Mucosa of descending colon (tissue), 3 donors: ENCODE measurements at regions not wholly inside any gene's neighbourhood (a gene's known extent, or its start where the extent isn't known, plus 50 kb on each side); places are given as distances from the start of the nearest gene placed in this dataset.
"Not testable (repeated sequence)": the region's sequence is repeated elsewhere in the genome, so short reads cannot be mapped to it uniquely, and the experiment has no call there.

Source experiments
- ATAC-seq: fragments of 200-7000 bp; cut with Tn5 transposase; one replicate; pipeline ENCODE4 v1.9.1; 2020; ENCODE audit warnings: mild to moderate bottlenecking, moderate library complexity
- DNase-seq, 3 donors: peaks; one replicate each; pipeline ENCODE4 v3.0.0-alpha.2; 2020
- H3K36me3 ChIP-seq: fragments of 200-600 bp; one replicate; pipeline ENCODE4 v1.8.0; 2021; ENCODE audit warnings: low read depth, mild to moderate bottlenecking
- H3K4me1 ChIP-seq: fragments of 200-600 bp; one replicate; pipeline ENCODE4 v1.8.0; 2021; ENCODE audit warnings: low read depth, mild to moderate bottlenecking
- H3K4me3 ChIP-seq: fragments of 200-600 bp; one replicate; pipeline ENCODE4 v1.8.0; 2021; ENCODE audit warnings: mild to moderate bottlenecking
- H3K9me3 ChIP-seq: fragments of 200-600 bp; one replicate; pipeline ENCODE4 v1.8.0; 2021; ENCODE audit warnings: mild to moderate bottlenecking
- intact Hi-C, 2 donors: fragments of 100-400 bp; cut with DNase I in 1 of 2; cut with micrococcal nuclease in 1 of 2; formaldehyde crosslinking; loops; one replicate each; pipeline versions ENCODE4 v1.11.0 to v1.11.1; 2022; cut with DNase I, micrococcal nuclease
- TF ChIP-seq, protein P1 (sequence below): fragments of 200-600 bp; IDR thresholded peaks from one replicate; pipeline ENCODE4 v1.8.0; 2022; ENCODE audit warnings: antibody characterized with exemption, mild to moderate bottlenecking
- donor health status: DM: no; HTN: no; CAD: no; lungs with moderate emphysema.
- donor health status: DM: no; HTN: no; CAD: no.
- donor health status: DM: no; HTN: yes; CAD: no.

DNA sequence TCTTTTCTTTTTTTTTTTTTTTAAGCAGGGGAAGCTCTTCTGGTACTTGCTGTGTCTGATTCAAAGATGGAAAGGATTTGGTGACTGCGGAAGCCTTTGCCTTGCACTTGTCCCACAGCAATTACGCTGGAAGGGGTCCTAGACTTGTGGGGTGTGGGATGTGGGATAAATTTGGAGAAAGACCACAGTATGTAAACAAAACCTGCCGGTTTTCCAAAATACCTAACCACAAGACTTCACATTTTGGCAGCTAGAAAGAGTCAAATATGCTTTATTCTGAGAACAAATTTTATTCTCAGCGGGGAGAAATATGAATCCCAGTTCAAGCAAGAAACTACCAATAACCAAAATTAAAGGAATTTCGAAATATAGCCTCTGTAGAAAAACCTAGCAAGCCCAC is 176.5 kb downstream of the SPRY2 start:
- intact Hi-C loops, result no loop called here
- no peak for ATAC-seq
- TF ChIP-seq, protein P1, sequence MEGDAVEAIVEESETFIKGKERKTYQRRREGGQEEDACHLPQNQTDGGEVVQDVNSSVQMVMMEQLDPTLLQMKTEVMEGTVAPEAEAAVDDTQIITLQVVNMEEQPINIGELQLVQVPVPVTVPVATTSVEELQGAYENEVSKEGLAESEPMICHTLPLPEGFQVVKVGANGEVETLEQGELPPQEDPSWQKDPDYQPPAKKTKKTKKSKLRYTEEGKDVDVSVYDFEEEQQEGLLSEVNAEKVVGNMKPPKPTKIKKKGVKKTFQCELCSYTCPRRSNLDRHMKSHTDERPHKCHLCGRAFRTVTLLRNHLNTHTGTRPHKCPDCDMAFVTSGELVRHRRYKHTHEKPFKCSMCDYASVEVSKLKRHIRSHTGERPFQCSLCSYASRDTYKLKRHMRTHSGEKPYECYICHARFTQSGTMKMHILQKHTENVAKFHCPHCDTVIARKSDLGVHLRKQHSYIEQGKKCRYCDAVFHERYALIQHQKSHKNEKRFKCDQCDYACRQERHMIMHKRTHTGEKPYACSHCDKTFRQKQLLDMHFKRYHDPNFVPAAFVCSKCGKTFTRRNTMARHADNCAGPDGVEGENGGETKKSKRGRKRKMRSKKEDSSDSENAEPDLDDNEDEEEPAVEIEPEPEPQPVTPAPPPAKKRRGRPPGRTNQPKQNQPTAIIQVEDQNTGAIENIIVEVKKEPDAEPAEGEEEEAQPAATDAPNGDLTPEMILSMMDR, result no peak
- Histone ChIP-seq H3K4me1 (no peaks in the 10 kb centered on the region), H3K36me3 (no peaks in the 10 kb centered on the region), H3K4me3 (no peak overlapping the region), H3K9me3 (no peaks in the 10 kb centered on the region)
- no peak for DNase-seq

- intact Hi-C loops, result no loop called here
- H3K4me1 ChIP-seq, result no peaks in the 10 kb centered on the region
- H3K4me3 ChIP-seq, result no peak overlapping the region
- no peak for DNase-seq
- ATAC-seq, result no peak
- no peaks in the 10 kb centered on the region for H3K9me3 ChIP-seq
- TF ChIP-seq, protein P1, result no peak
- no peaks in the 10 kb centered on the region for H3K36me3 ChIP-seq
Measured at GRCh38 chr13:80161896-80162295, 179.0 kb downstream of the SPRY2 start.

DNA sequence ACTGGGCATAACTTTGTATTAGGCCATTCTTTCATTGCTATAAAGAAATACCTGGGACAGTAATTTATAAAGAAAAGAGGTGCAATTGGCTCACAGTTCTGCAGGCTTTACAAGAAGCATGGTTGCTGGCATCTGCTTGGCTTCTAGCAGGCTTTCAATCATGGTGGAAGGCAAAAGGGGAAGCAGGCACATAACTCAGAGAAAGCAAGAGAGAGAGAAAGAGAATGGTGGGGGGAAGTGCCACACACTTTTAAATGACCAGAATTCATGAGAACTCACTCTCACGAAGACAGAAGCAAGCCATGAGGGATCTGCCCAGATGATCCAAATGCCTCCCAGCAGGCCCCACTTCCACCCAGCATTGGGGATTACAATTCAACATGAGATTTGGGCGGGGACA is 179.7 kb downstream of the SPRY2 start:
- DNase-seq (no peak), ATAC-seq (no peak)
- no peaks in the 10 kb centered on the region for H3K9me3 ChIP-seq
- no peaks in the 10 kb centered on the region for H3K4me1 ChIP-seq
- intact Hi-C loops, result no loop called here
- no peaks in the 10 kb centered on the region for H3K36me3 ChIP-seq
- H3K4me3 ChIP-seq, result no peak overlapping the region
- TF ChIP-seq, protein P1, result no peak

DNA sequence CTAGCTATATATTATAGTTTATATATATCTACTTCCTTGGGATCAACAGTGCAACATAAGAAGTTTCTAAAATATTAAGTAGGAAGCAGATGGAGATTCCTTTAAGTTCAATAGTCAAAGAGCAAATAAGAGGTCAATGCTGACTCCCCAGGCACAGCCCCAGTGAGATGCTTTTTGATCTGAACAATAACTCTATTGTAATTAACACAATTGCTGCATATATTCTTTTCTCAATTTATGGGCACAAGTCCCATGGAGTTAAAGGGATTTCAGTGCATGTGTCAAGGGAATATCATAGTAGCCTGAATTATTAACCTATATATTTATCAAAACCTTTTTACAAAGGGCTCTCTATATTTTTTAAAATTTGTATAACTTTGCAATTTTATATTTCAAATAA is 180.8 kb downstream of the SPRY2 start:
- intact Hi-C loops, result no loop called here
- no peak for DNase-seq
- Histone ChIP-seq H3K9me3 (no peaks in the 10 kb centered on the region), H3K4me3 (no peak overlapping the region), H3K36me3 (no peaks in the 10 kb centered on the region), H3K4me1 (no peaks in the 10 kb centered on the region)
- no peak for ATAC-seq
- TF ChIP-seq, protein P1, result no peak

DNA sequence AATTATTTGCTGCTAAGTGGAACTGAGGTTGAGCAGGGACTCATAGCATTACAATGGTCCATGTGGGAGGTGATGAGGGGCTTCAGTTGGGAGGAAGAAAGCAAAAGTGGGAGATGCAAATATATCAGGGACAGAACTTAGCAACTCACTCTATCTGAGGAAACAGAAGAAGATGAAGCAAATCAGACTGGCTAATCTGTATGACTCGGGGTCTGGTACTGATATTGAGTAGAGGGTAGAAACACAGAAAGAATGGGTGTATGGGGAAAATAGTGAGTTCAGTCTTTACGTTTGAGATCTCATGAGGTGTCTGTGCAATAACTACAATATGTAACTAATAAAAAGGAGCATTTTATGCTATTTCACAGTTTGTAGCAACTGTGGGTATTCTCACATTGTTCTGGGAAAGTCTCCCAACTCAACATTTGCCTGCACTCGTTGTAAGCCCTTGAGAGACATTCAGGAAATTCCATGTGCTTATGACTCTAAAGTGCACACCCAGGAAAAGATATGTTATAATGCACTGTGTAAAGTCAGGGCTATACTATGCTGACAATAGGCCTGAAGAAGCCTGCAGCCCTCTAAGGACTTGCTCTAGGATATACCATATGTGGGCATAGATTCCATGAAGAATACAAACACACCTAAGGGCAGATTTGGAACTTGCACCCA is 183.5 kb downstream of the SPRY2 start:
- ATAC-seq (no peak), DNase-seq (no peak)
- intact Hi-C loops, result no loop called here
- TF ChIP-seq, protein P1, result no peak
- H3K4me1 ChIP-seq, result no peaks in the 10 kb centered on the region
- H3K9me3 ChIP-seq, result no peaks in the 10 kb centered on the region
- H3K36me3 ChIP-seq, result no peaks in the 10 kb centered on the region
- H3K4me3 ChIP-seq, result no peak overlapping the region

DNA sequence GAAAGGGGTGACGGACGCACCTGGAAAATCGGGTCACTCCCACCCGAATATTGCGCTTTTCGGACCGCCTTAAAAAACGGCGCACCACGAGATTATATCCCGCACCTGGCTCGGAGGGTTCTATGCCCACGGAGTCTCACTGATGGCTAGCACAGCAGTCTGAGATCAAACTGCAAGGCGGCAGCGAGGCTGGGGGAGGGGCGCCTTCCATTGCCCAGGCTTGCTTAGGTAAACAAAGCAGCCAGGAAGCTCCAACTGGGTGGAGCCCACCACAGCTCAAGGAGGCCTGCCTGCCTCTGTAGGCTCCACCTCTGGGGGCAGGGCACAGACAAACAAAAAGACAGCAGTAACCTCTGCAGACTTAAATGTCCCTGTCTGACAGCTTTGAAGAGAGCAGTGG is 188.8 kb downstream of the SPRY2 start:
- H3K4me3 ChIP-seq, H3K4me1 ChIP-seq, H3K36me3 ChIP-seq, H3K9me3 ChIP-seq, DNase-seq, ATAC-seq, intact Hi-C loops: not testable (repeated sequence)
